Chondrocyte (in vitro differentiated cells): ENCODE measurements at regions not wholly inside any gene's neighbourhood (a gene's known extent, or its start where the extent isn't known, plus 50 kb on each side); places are given as distances from the start of the nearest gene placed in this dataset.

ENCODE experiments used
- DNase-seq: peaks from one replicate; pipeline ENCODE4 v3.0.0; 2021; ENCODE audit warnings: mixed read lengths, low spot score
- H3K27ac Mint-ChIP-seq: one replicate; pipeline ENCODE4 v1.8.0; 2021; ENCODE audit warnings: mild to moderate bottlenecking, moderate library complexity, mixed read lengths; ENCODE audit not compliant: unreplicated experiment
- H3K27me3 Mint-ChIP-seq: 2 replicates; pipeline ENCODE4 v1.8.0; 2021; ENCODE audit warnings: low read depth, mixed read lengths
- H3K36me3 Mint-ChIP-seq: 2 replicates; pipeline ENCODE4 v1.8.0; 2021; ENCODE audit warnings: low read depth, mixed read lengths
- H3K4me1 Mint-ChIP-seq: 2 replicates; pipeline ENCODE4 v1.8.0; 2021; ENCODE audit warnings: low read depth, mild to moderate bottlenecking, mixed read lengths
- H3K4me3 Mint-ChIP-seq: one replicate; pipeline ENCODE4 v1.8.0; 2021; ENCODE audit warnings: mild to moderate bottlenecking, moderate library complexity, mixed read lengths; ENCODE audit not compliant: unreplicated experiment
- H3K9me3 Mint-ChIP-seq: 2 replicates; pipeline ENCODE4 v1.8.0; 2021; ENCODE audit warnings: low read depth, mixed read lengths
- CTCF ChIP-seq: fragments of 200-600 bp; sonication (generic); IDR thresholded peaks from 2 replicates; pipeline ENCODE4 v1.5.0; 2021; ENCODE audit warnings: antibody characterized with exemption, mild to moderate bottlenecking, moderate library complexity

- H3K4me3 Mint-ChIP-seq, result no peak overlapping the region
- H3K27me3 Mint-ChIP-seq, result no peaks in the 10 kb centered on the region
- no peak overlapping the region for H3K27ac Mint-ChIP-seq
- TF ChIP-seq CTCF, result no peak
- no peaks in the 10 kb centered on the region for H3K36me3 Mint-ChIP-seq
- no peaks in the 10 kb centered on the region for H3K4me1 Mint-ChIP-seq
- peaks cover 10% of the 10 kb centered on the region for H3K9me3 Mint-ChIP-seq
- no peak for DNase-seq
Measured at GRCh38 chr4:23560748-23561147, 329.1 kb downstream of the PPARGC1A start.

GRCh38 chr4:23558101-23558500 lies 331.7 kb downstream of the PPARGC1A start:
- no peaks in the 10 kb centered on the region for H3K27me3 Mint-ChIP-seq
- peaks cover 1% of the 10 kb centered on the region for H3K36me3 Mint-ChIP-seq
- TF ChIP-seq CTCF, result no peak
- DNase-seq, result no peak
- H3K4me1 Mint-ChIP-seq, result no peaks in the 10 kb centered on the region
- H3K4me3 Mint-ChIP-seq, result no peak overlapping the region
- no peak overlapping the region for H3K27ac Mint-ChIP-seq
- peaks cover 16% of the 10 kb centered on the region for H3K9me3 Mint-ChIP-seq

GRCh38 chr4:23547601-23548000 lies 342.2 kb downstream of the PPARGC1A start:
- peaks cover 5% of the 10 kb centered on the region for H3K9me3 Mint-ChIP-seq
- DNase-seq, result no peak
- H3K27ac Mint-ChIP-seq, result no peak overlapping the region
- TF ChIP-seq CTCF, result no peak
- no peaks in the 10 kb centered on the region for H3K4me1 Mint-ChIP-seq
- peaks cover 6% of the 10 kb centered on the region for H3K27me3 Mint-ChIP-seq
- no peak overlapping the region for H3K4me3 Mint-ChIP-seq
- no peaks in the 10 kb centered on the region for H3K36me3 Mint-ChIP-seq

GRCh38 chr4:23547096-23547495 lies 342.8 kb downstream of the PPARGC1A start:
- no peaks in the 10 kb centered on the region for H3K4me1 Mint-ChIP-seq
- H3K9me3 Mint-ChIP-seq, result peaks cover 5% of the 10 kb centered on the region
- no peak overlapping the region for H3K4me3 Mint-ChIP-seq
- no peak for DNase-seq
- H3K27me3 Mint-ChIP-seq, result peaks cover 6% of the 10 kb centered on the region
- no peak overlapping the region for H3K27ac Mint-ChIP-seq
- no peaks in the 10 kb centered on the region for H3K36me3 Mint-ChIP-seq
- no peak for TF ChIP-seq CTCF

- H3K4me1 Mint-ChIP-seq, result no peaks in the 10 kb centered on the region
- no peaks in the 10 kb centered on the region for H3K36me3 Mint-ChIP-seq
- DNase-seq, result no peak
- TF ChIP-seq CTCF, result no peak
- H3K9me3 Mint-ChIP-seq, result peaks cover 9% of the 10 kb centered on the region
- no peak overlapping the region for H3K4me3 Mint-ChIP-seq
- H3K27me3 Mint-ChIP-seq, result no peaks in the 10 kb centered on the region
- no peak overlapping the region for H3K27ac Mint-ChIP-seq
Measured at GRCh38 chr4:23539969-23540569, 349.8 kb downstream of the PPARGC1A start.
